Loucy (cell line): ENCODE measurements at regions not wholly inside any gene's neighbourhood (a gene's known extent, or its start where the extent isn't known, plus 50 kb on each side); places are given as distances from the start of the nearest gene placed in this dataset.

ENCODE experiments used
- EZH2phosphoT487 ChIP-seq: fragments of 200-600 bp; IDR thresholded peaks from 2 replicates; pipeline ENCODE4 v1.6.1; 2018; ENCODE audit warnings: antibody characterized with exemption, mild to moderate bottlenecking, moderate library complexity, borderline replicate concordance
- TF ChIP-seq, protein P1 (sequence below): fragments of 200-600 bp; sonication (generic); conservative IDR thresholded peaks from 2 replicates; pipeline ENCODE4 v1.5.1; 2014; ENCODE audit warnings: mild to moderate bottlenecking, antibody characterized with exemption, low read length

- TF ChIP-seq, protein P1, sequence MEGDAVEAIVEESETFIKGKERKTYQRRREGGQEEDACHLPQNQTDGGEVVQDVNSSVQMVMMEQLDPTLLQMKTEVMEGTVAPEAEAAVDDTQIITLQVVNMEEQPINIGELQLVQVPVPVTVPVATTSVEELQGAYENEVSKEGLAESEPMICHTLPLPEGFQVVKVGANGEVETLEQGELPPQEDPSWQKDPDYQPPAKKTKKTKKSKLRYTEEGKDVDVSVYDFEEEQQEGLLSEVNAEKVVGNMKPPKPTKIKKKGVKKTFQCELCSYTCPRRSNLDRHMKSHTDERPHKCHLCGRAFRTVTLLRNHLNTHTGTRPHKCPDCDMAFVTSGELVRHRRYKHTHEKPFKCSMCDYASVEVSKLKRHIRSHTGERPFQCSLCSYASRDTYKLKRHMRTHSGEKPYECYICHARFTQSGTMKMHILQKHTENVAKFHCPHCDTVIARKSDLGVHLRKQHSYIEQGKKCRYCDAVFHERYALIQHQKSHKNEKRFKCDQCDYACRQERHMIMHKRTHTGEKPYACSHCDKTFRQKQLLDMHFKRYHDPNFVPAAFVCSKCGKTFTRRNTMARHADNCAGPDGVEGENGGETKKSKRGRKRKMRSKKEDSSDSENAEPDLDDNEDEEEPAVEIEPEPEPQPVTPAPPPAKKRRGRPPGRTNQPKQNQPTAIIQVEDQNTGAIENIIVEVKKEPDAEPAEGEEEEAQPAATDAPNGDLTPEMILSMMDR: no peak
- TF ChIP-seq EZH2phosphoT487: no peak
Observed at GRCh38 chr2:75408771-75409170, 152.0 kb downstream of the EVA1A start.
